ENCODE measurements at regions not wholly inside any gene's neighbourhood (a gene's known extent, or its start where the extent isn't known, plus 50 kb on each side); places are given as distances from the start of the nearest gene placed in this dataset.

GRCh38 chr3:184637705-184638104, 74.2 kb downstream of the MAGEF1 start:
- no peak overlapping the region for H3K4me3 ChIP-seq
- no peaks in the 10 kb centered on the region for H3K9me3 ChIP-seq
- no peak for DNase-seq
- no peak for ATAC-seq
- no peaks in the 10 kb centered on the region for H3K27me3 ChIP-seq
- no peaks in the 10 kb centered on the region for H3K4me1 ChIP-seq
- intact Hi-C loops (cut with DNase I; ENCODE audit: low total_unique reads) = no loop called here
- H3K27ac ChIP-seq = no peak overlapping the region
- in situ Hi-C loops (cut with MboI; ENCODE audit: low sequenced_read_pairs in 4 of 4) = no loop called here
- TF ChIP-seq CTCF (IDR thresholded peaks at IDR 0.05 in 4 of 5, conservative IDR thresholded peaks at IDR 0.05 in 1 of 5) = no peak
- no peak for TF ChIP-seq POLR2A (IDR thresholded peaks at IDR 0.05)
- no peaks in the 10 kb centered on the region for H3K36me3 ChIP-seq

GRCh38 chr3:184636741-184637316, 75.0 kb downstream of the MAGEF1 start:
- H3K4me3 ChIP-seq = no peak overlapping the region
- in situ Hi-C loops (cut with MboI; ENCODE audit: low sequenced_read_pairs in 4 of 4) (no loop called here), intact Hi-C loops (cut with DNase I; ENCODE audit: low total_unique reads) (no loop called here)
- no peaks in the 10 kb centered on the region for H3K4me1 ChIP-seq
- no peak overlapping the region for H3K27ac ChIP-seq
- no peaks in the 10 kb centered on the region for H3K27me3 ChIP-seq
- ATAC-seq (no peak), DNase-seq (no peak)
- no peaks in the 10 kb centered on the region for H3K36me3 ChIP-seq
- no peaks in the 10 kb centered on the region for H3K9me3 ChIP-seq
- TF ChIP-seq POLR2A (IDR thresholded peaks at IDR 0.05) = no peak
- TF ChIP-seq CTCF (IDR thresholded peaks at IDR 0.05 in 4 of 5, conservative IDR thresholded peaks at IDR 0.05 in 1 of 5) = no peak

GRCh38 chr3:184635774-184636173, 74.2 kb downstream of the EPHB3 start:
- no peaks in the 10 kb centered on the region for H3K27me3 ChIP-seq
- ATAC-seq (no peak), DNase-seq (no peak)
- TF ChIP-seq POLR2A (IDR thresholded peaks at IDR 0.05) = no peak
- no peak for TF ChIP-seq CTCF (IDR thresholded peaks at IDR 0.05 in 4 of 5, conservative IDR thresholded peaks at IDR 0.05 in 1 of 5)
- H3K36me3 ChIP-seq = no peaks in the 10 kb centered on the region
- no peak overlapping the region for H3K4me3 ChIP-seq
- in situ Hi-C loops (cut with MboI; ENCODE audit: low sequenced_read_pairs in 4 of 4) (no loop called here), intact Hi-C loops (cut with DNase I; ENCODE audit: low total_unique reads) (no loop called here)
- no peaks in the 10 kb centered on the region for H3K9me3 ChIP-seq
- H3K27ac ChIP-seq = no peak overlapping the region
- H3K4me1 ChIP-seq = no peaks in the 10 kb centered on the region

- Histone ChIP-seq H3K27ac (no peak overlapping the region), H3K4me3 (no peak overlapping the region), H3K27me3 (no peaks in the 10 kb centered on the region), H3K4me1 (no peaks in the 10 kb centered on the region), H3K36me3 (no peaks in the 10 kb centered on the region), H3K9me3 (no peaks in the 10 kb centered on the region)
- TF ChIP-seq CTCF (IDR thresholded peaks at IDR 0.05 in 4 of 5, conservative IDR thresholded peaks at IDR 0.05 in 1 of 5) (no peak), POLR2A (IDR thresholded peaks at IDR 0.05) (no peak)
- ATAC-seq = no peak
- no peak for DNase-seq
- in situ Hi-C loops (cut with MboI; ENCODE audit: low sequenced_read_pairs in 4 of 4) (no loop called here), intact Hi-C loops (cut with DNase I; ENCODE audit: low total_unique reads) (no loop called here)
Observed at GRCh38 chr3:184635126-184635525, 73.5 kb downstream of the EPHB3 start.

- no peak overlapping the region for H3K27ac ChIP-seq
- intact Hi-C loops (cut with DNase I; ENCODE audit: low total_unique reads) = no loop called here
- ATAC-seq (no peak), DNase-seq (no peak)
- in situ Hi-C loops (cut with MboI; ENCODE audit: low sequenced_read_pairs in 4 of 4) = no loop called here
- no peaks in the 10 kb centered on the region for H3K4me1 ChIP-seq
- TF ChIP-seq CTCF (IDR thresholded peaks at IDR 0.05 in 4 of 5, conservative IDR thresholded peaks at IDR 0.05 in 1 of 5) (no peak), POLR2A (IDR thresholded peaks at IDR 0.05) (no peak)
- no peak overlapping the region for H3K4me3 ChIP-seq
- no peaks in the 10 kb centered on the region for H3K9me3 ChIP-seq
- no peaks in the 10 kb centered on the region for H3K27me3 ChIP-seq
- H3K36me3 ChIP-seq = no peaks in the 10 kb centered on the region
Observed at GRCh38 chr3:184633237-184633579, 71.6 kb downstream of the EPHB3 start.
